IPS-18c (cell line): ENCODE measurements at regions not wholly inside any gene's neighbourhood (a gene's known extent, or its start where the extent isn't known, plus 50 kb on each side); places are given as distances from the start of the nearest gene placed in this dataset.

Experiments used
- H3K4me3 ChIP-seq: 2 replicates; pipeline ENCODE4 v1.7.0; 2013; ENCODE audit warnings: low read depth, mild to moderate bottlenecking, low read length, moderate library complexity; ENCODE audit not compliant: insufficient read depth
- H3K9me3 ChIP-seq: one replicate; pipeline ENCODE4 v1.6.1; 2013; ENCODE audit warnings: mild to moderate bottlenecking, low read length, moderate library complexity; ENCODE audit not compliant: control insufficient read depth, insufficient read depth

DNA sequence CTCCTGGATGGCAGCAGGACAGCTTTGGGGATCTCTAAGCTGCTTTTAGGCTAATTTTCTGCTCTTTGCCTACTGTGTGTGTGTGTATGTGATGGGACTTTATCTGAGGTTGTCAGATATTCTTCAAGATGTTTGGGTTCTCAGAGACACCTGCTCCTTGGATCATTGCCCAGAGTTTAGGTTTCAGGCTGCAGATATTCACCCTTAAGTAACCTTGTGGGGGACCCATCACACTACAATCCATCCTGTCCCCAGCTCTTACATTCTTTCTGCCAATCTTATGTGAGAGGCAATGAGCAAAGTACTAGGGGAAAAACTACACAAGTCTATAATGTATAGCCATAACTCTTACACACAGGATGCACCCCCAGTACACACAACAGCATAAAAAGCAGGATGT lies 263.0 kb upstream of the ZWINT start:
- no peaks in the 10 kb centered on the region for H3K9me3 ChIP-seq

GRCh38 chr10:56623064-56623463 lies 262.0 kb upstream of the ZWINT start:
- H3K9me3 ChIP-seq, result no peaks in the 10 kb centered on the region
- no peak overlapping the region for H3K4me3 ChIP-seq

More for the DNA sequence above, 263.0 kb upstream of the ZWINT start:
- H3K4me3 ChIP-seq, result no peak overlapping the region

- Histone ChIP-seq H3K9me3 (no peaks in the 10 kb centered on the region), H3K4me3 (no peak overlapping the region)
Measured at GRCh38 chr10:56622335-56622973, 261.4 kb upstream of the ZWINT start.

GRCh38 chr10:56606202-56606601 lies 245.1 kb upstream of the ZWINT start:
- H3K9me3 ChIP-seq, result no peaks in the 10 kb centered on the region
- no peak overlapping the region for H3K4me3 ChIP-seq

DNA sequence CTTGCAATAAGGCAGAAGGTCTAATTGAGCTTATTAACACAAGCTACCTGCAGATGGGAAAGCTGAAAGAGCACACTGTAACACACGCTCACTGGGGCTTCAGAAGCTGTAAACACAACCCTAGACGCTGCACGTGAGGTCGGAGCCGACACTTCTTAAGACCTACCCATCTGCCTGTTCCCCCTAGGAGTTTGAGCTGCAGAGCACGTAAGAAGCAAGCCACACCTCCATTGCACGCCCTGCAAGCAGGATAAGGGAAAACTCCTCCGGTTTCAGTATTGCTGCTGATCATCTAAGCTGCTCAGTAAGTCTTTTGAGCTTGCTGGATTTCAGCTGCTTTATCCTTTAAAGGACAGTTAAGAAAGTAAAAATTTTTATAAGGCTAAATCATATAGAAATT lies 244.0 kb upstream of the ZWINT start:
- no peak overlapping the region for H3K4me3 ChIP-seq

GRCh38 chr10:56604624-56605023 lies 243.6 kb upstream of the ZWINT start:
- Histone ChIP-seq H3K4me3 (no peak overlapping the region), H3K9me3 (no peaks in the 10 kb centered on the region)

More for the DNA sequence above, 244.0 kb upstream of the ZWINT start:
- no peaks in the 10 kb centered on the region for H3K9me3 ChIP-seq

DNA sequence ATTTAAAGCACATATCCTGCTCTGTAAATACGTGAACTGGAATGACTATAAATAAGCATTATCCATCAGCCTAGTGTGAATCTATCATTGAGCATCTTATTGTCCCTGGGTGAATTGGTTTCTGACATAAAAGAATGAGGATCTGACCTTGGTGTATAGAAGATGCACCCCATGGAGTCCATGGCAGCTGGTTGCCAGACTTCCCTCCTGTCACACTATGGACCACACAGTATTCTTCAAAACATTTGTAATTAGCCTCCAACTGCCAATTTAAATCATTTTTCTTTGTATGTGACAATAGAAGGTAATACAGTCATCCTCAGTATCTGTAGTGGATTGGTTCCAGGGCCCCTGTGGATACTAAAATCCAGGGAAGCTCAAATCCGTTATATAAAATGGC lies 238.1 kb upstream of the ZWINT start:
- Histone ChIP-seq H3K4me3 (no peak overlapping the region), H3K9me3 (no peaks in the 10 kb centered on the region)

- no peaks in the 10 kb centered on the region for H3K9me3 ChIP-seq
- H3K4me3 ChIP-seq, result no peak overlapping the region
Measured at GRCh38 chr10:56596257-56596656, 235.2 kb upstream of the ZWINT start.

DNA sequence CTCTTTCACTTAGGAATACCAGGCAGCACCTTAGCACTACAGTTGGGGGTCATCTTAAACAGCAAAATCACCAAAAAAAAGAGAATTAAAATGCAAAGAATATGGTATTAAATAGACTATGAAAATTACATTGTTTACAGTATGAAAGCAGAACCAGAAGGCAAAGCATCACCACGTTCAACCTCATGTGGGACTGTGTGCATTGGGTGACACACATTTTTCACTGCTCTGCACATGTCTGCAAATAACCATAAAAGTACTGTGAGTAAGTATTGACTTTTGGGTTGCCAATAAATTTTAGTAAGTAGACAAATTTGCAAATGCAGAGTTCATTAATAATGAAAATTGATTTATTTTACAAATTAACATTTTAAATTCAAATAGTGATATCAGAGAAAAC lies 232.1 kb upstream of the ZWINT start:
- Histone ChIP-seq H3K4me3 (no peak overlapping the region), H3K9me3 (no peaks in the 10 kb centered on the region)

GRCh38 chr10:56586461-56586891 lies 225.4 kb upstream of the ZWINT start:
- H3K9me3 ChIP-seq, result no peaks in the 10 kb centered on the region
- H3K4me3 ChIP-seq, result no peak overlapping the region

DNA sequence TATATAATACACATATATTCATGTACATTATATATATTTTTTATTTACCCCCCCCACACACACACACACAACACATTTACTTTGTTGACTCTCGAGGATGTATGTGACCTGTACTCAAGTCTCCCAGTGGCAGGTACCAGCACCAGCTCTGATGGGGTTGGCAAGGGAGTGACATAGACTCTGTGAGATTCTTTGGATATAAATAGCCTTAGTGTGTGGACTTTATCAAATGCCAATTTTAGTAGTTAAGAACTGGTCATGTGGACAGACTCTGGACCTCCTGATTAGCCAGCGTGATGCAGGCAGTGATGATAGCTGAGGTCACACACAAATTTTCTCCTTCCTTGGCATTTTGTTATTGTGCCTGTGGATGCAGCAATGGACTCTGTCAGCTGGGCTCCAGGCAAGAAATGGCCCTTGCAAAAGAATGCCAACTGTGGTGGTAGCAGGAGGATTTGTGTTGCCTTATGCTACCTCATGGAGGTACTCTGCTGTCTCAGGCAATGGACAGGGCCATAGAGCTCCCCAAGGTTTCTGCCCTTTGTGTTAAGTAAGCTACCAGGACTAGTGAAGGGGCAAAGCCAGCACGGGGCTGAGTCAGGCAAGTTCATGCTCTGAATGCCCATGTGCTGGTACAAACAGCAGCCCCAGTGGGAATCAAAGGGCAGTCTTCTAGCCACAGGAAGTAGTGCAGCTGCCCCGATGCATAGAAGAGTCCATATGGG lies 224.6 kb upstream of the ZWINT start:
- no peaks in the 10 kb centered on the region for H3K9me3 ChIP-seq

DNA sequence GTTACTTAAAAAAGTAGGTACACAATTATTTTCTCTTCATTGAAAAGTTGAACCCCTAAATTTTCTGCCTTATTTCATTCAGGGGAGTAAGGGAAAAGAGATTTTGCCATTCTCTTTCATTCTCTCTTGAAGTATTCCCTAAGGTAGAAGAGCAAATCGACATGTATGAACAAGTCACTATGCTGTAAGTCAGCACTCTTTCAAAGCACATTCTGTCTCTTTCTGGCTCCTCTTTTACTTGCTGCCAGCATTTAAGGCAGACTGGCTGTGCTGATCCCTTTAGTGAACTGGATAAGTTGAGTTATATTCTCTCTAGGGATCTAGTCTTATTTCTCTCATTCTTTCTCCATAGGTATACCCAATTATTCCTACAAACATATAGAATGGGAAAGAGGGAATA lies 222.3 kb upstream of the ZWINT start:
- H3K9me3 ChIP-seq, result no peaks in the 10 kb centered on the region
- no peak overlapping the region for H3K4me3 ChIP-seq

More for the DNA sequence above, 224.6 kb upstream of the ZWINT start:
- H3K4me3 ChIP-seq, result no peak overlapping the region

- Histone ChIP-seq H3K9me3 (peaks cover 5% of the 10 kb centered on the region), H3K4me3 (no peak overlapping the region)
Measured at GRCh38 chr10:56567580-56567979, 206.5 kb upstream of the ZWINT start.

GRCh38 chr10:56561336-56561735 lies 200.3 kb upstream of the ZWINT start:
- Histone ChIP-seq H3K4me3 (no peak overlapping the region), H3K9me3 (no peaks in the 10 kb centered on the region)

GRCh38 chr10:56551037-56551436 lies 190.0 kb upstream of the ZWINT start:
- Histone ChIP-seq H3K4me3 (no peak overlapping the region), H3K9me3 (no peaks in the 10 kb centered on the region)

DNA sequence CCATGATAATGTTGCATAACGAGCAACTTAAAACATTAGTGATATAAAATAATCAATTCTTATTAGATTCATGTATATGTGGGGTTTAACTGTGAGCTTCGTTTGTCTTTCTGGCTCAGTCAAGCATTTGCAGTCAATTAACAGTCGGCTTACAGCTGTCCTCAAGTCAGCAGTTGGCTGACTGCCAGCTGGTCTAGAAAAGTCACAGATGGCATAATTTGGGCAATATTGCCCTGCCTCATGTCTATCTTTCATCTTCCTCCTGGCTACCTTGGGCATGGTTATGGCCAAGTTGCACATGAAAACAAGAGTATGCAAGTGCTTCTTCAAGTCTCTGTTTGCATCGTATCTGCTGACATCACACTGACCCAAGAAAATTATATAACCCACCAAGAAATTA lies 186.1 kb upstream of the ZWINT start:
- Histone ChIP-seq H3K4me3 (no peak overlapping the region), H3K9me3 (no peaks in the 10 kb centered on the region)

GRCh38 chr10:56537984-56538383 lies 176.9 kb upstream of the ZWINT start:
- no peak overlapping the region for H3K4me3 ChIP-seq
- H3K9me3 ChIP-seq, result no peaks in the 10 kb centered on the region

GRCh38 chr10:56522166-56522565 lies 161.1 kb upstream of the ZWINT start:
- Histone ChIP-seq H3K9me3 (no peaks in the 10 kb centered on the region), H3K4me3 (no peak overlapping the region)

DNA sequence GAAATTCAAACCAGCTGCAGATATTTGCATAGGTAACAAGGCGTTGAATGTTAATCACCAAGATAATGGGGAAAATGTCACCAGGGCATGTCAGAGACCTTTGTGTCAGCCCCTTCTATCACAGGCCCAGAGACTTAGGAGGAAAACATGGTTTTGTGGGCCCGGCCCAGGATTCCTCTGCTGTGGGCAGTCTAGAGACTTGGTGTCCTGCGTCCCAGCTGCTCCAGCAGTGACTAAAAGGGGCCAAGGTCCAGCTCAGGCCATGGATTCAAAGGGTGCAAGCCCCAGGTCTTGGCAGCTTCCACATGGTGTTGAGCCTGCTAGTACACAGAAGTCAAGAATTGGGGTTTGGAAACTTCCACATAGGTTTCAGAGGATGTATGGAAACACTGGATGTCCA lies 147.5 kb upstream of the ZWINT start:
- Histone ChIP-seq H3K4me3 (no peak overlapping the region), H3K9me3 (no peaks in the 10 kb centered on the region)
